ENCODE measurements at regions not wholly inside any gene's neighbourhood (a gene's known extent, or its start where the extent isn't known, plus 50 kb on each side); places are given as distances from the start of the nearest gene placed in this dataset.
"Not testable (repeated sequence)": the region's sequence is repeated elsewhere in the genome, so short reads cannot be mapped to it uniquely, and the experiment has no call there.

GRCh38 chr2:107128381-107128780 is 242.4 kb upstream of the ST6GAL2 start:
- DNase-seq: no peak

- DNase-seq: no peak
Measured at GRCh38 chr2:107132070-107132469, 246.1 kb upstream of the ST6GAL2 start.

GRCh38 chr2:107132746-107133145 is 246.8 kb upstream of the ST6GAL2 start:
- DNase-seq: no peak

GRCh38 chr2:107133412-107133811 is 247.4 kb upstream of the ST6GAL2 start:
- no peak for DNase-seq

- DNase-seq: no peak
Measured at GRCh38 chr2:107136733-107137132, 250.8 kb upstream of the ST6GAL2 start.

- no peak for DNase-seq
Measured at GRCh38 chr2:107137706-107138105, 251.7 kb upstream of the ST6GAL2 start.

GRCh38 chr2:107146181-107146580 is 260.2 kb upstream of the ST6GAL2 start:
- no peak for DNase-seq

DNA sequence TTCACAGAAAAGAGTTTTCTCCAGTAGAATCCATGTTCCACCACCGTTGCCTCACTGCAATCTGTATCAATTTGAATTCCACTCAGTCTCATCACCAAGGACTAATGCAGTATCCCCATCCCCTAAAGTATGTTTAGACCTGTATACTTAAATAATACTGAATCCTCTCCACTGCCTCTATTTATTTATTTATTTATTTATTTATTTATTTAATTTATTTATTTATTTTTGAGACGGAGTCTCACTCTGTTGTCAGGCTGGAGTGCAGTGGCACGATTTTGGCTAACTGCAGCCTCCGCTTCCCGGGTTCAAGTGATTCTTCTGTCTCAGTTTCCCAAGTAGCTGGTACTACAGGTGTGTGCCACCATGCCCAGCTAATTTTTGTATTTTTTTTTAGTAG is 260.7 kb upstream of the ST6GAL2 start:
- not testable (repeated sequence) for DNase-seq

- DNase-seq: no peak
Measured at GRCh38 chr2:107148055-107148454, 262.1 kb upstream of the ST6GAL2 start.

- no peak for DNase-seq
Measured at GRCh38 chr2:107148496-107148895, 262.5 kb upstream of the ST6GAL2 start.

DNA sequence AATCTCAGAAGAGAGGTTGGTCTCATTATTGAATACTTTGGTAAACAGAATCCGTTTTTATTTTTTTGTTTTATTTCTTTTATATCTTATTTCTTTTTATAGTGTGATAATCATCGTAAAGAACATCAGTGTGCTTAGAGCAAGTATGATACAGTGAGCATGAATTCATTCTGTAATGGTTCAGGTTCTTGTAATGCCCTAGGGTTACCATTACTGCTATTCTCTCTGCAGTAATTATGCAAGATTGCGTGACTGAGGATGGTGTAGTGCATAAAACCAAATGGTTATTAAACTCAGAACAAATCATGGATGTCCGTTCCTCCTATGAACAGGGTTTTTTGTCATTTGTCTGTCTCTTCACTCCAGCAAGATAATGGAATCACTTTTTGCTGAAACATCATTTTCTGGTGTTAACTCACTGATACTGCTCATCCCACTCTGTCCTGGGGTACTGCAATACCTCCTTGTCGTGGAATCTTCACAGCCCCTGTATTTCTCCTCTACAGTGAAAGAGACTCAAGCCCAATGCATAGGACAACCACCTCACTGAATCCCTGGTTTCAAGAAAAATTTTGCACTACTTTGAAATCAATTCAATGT is 274.8 kb upstream of the ST6GAL2 start:
- no peak for DNase-seq

DNA sequence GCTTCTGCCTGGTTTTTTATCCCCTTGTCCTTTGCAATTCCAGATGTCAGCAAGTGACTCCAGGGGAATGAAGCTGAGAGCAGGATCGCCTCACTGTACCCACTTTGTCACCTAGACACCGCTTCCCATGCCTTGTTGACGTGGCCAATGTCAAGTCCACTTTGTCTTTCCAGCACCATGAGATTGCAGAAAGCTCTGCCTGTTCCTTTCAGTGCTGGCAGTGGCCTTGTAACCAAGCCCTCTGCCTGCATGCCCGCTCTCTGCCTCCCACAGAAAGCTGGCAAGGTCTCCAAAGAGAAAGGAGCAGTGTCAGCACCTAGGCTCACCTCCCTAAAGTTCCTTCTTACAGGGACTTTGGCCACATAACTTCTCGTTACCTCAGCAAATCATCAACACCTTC is 282.2 kb upstream of the ST6GAL2 start:
- DNase-seq: no peak

GRCh38 chr2:107174171-107174570 is 288.2 kb upstream of the ST6GAL2 start:
- no peak for DNase-seq

- no peak for DNase-seq
Measured at GRCh38 chr2:107182981-107183380, 297.0 kb upstream of the ST6GAL2 start.

DNA sequence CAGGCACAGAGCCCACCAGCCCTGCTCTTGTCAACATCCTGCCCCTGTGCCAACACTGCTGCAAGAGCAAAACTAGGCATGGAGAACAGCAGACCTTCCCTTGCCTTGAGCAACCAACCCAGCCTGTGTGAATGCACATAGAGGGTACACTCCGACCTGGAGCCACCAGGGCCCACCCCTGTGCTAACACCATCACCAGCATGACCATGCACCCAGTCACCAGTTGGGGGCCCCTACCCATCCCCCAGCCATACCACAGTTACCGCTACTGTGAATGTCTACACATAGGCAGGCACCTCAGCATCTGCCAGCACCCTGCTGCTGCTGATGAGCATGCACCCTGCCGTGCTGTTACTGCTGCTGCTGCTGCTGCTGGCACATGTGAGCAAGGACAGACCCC is 301.9 kb upstream of the ST6GAL2 start:
- no peak for DNase-seq

DNA sequence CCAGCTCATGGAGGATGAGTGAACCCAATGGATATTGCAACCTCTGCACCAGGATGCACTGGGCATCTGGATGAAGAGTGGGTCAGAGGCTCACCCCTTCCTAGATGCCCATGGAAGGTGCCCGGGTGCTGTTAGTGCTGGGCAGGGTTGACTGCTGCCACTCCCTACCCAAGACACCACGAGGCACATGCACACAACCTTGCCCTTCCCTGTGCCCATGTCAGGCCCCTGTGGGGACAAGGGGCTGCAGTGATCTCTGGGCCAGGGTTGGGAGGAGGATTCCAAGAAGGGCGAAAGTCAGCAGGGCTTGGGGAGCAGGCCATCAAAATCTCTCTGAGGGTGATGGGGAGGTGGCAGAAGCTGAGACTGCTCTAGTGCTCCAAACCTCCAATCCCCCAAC is 309.7 kb upstream of the ST6GAL2 start:
- no peak for DNase-seq

GRCh38 chr2:107197594-107198294 is 311.8 kb upstream of the ST6GAL2 start:
- DNase-seq: peak; percentile 66

DNA sequence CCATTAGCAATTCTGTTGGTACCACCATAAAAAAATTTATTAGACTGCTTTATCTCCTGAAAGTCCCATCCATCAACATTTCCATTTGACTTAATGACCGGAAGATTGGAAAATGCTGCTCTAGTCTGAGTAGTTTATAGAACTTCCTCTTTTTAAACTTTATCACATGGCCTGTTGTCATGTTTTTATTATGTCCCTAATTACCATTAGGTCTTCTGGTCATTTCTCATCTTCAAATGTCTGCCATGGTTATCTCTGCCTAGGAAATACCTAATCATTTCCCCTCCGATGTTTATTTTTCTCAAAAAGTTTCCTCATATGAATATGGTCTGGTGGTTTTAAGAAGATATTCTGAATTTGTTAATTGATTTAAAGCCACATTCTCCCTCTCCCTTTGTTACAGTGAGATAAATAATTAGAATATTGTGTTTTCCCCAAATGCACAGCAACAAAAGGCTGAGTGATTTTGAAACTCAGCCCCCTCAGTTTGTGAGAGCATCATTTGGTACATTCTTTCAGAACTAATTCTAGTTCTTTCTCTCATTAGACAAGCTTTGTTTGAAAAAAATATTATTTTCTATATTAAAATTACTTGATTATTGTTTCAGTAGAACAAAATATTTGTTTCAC is 317.1 kb upstream of the ST6GAL2 start:
- no peak for DNase-seq

- DNase-seq: no peak
Measured at GRCh38 chr2:107215401-107216350, 329.7 kb upstream of the ST6GAL2 start.

DNA sequence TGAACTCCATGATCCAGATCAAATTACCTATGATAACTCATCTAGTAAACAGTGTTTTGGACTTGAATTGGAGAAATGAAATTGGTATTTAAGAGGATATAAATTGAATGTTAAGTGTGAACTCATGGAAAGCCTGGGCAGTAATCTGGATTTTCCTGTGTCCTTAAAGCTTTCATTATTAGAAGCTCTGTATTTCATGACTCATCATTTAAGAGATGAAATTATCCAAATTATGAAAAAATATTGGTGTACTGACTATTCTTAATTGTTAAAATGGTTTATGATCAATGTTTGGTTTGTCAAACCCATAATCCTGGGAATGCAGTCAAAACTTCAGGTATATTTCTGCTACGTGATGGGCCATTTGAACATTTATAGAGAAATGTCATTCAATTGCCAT is 332.2 kb upstream of the ST6GAL2 start:
- DNase-seq: no peak

DNA sequence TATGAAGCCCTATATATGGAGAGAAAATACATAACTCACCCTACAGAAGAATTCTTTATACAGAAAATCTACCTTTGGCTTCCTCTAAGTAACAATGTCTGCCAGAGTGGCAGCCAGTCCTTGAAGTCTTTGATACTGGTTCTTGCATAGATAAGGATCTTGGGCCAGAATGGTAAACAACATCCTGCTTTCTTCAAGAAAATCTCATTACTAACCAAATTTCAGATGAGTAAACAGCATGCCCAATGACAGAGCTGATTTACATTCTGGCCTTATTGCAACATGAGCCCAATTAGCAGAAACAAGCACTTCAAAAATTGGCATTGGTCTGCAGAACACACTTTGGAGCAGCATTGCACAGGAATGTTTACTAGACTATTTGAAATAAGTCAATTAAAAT is 336.5 kb upstream of the ST6GAL2 start:
- no peak for DNase-seq

DNA sequence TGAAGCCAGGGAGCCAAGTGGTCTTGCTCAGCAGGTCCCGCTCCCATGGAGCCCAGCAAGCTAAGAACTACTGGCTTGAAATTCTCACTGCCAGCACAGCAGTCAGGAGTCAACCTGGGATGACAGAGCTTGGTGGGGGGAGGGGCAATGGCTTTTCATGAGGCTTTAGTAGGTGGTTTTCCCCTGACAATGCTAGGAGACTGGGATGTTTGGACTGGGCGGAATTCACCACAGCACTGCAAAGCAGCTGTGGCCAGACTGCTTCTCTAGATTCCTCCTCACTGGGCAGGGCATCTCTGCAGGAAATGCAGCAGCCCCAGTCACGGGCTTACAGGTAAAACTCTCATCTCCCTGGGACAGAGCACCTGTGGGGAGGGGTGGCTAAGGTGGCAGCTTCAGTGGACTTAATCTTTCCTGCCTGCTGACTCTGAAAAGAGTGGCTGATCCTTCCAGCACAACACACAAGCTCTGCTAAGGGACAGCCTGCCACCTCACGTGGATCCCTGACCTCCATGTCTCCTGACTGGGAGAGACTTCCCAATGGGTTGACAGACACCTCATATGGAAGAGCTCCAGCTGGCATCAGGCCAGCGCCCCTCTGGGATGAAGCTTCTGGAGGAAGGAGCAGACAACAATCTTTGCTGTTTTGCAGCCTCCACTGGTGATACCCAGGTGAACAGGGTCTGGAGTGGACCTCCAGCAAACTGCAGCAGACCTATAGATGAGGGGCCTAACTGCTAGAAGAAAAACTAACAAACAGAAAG is 349.7 kb upstream of the ST6GAL2 start:
- DNase-seq: no peak

DNA sequence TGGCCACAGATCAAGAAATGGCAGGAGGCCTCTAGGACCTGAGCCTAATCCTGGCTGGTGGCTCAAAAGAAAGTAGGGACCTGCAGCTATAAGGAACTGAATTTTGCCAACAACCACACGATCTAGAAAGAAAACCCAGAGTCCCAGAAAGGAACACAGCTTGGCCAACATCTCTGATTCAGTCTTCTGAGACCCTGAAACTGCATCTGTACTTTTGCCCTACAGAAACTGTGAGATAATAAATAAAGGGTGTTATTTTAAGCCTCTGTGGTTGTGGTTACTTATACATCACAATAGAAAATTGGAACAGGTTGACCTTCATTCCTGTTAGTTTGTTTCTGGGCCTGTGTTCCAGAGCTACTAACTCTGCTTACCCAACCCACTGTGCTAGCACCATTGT is 356.8 kb upstream of the ST6GAL2 start:
- no peak for DNase-seq
